A673 (cell line): ENCODE measurements at regions not wholly inside any gene's neighbourhood (a gene's known extent, or its start where the extent isn't known, plus 50 kb on each side); places are given as distances from the start of the nearest gene placed in this dataset.

Experiments used
- BruUV-seq: library from RNA; stranded (reverse); fragments of 400-500 nt; replicated peaks from 2 replicates; lab custom pipeline; 2021; lab: Mats Ljungman, UMichigan
- CTCF ChIA-PET: fragments of 300-600 bp; sonication (Branson Sonifier 250); formaldehyde crosslinking; loops from one replicate; lab custom pipeline; 2022; ENCODE audit warnings: antibody characterized with exemption; lab: Charles Lee
- POLR2A ChIA-PET: fragments of 300-600 bp; sonication (Branson Sonifier 250); formaldehyde crosslinking; loops from one replicate; lab custom pipeline; 2022; ENCODE audit warnings: antibody characterized with exemption; ENCODE audit not compliant: low non-redundant PET; lab: Charles Lee
- DNase-seq: peaks from one replicate; pipeline ENCODE4 v3.0.0-alpha.2; 2015; ENCODE audit warnings: low spot score
- H3K27ac ChIP-seq: fragments of 200-600 bp; sonication (generic); 2 replicates; pipeline ENCODE4 v1.5.1; 2016; ENCODE audit warnings: mixed run types, low read depth, mild to moderate bottlenecking, mixed read lengths, antibody characterized with exemption, low read length; ENCODE audit not compliant: poor library complexity, severe bottlenecking
- H3K27me3 ChIP-seq: fragments of 200-600 bp; sonication (generic); replicated peaks from 2 replicates; pipeline ENCODE4 v1.6.1; 2017; ENCODE audit warnings: mixed run types, low read depth, mild to moderate bottlenecking, mixed read lengths, antibody characterized with exemption, low read length; ENCODE audit not compliant: insufficient read depth, poor library complexity
- H3K36me3 ChIP-seq: fragments of 200-600 bp; sonication (generic); 2 replicates; pipeline ENCODE4 v1.6.1; 2016; ENCODE audit warnings: mixed run types, mild to moderate bottlenecking, mixed read lengths, antibody characterized with exemption, low read length; ENCODE audit not compliant: insufficient read depth, poor library complexity, severe bottlenecking
- H3K4me1 ChIP-seq: fragments of 200-600 bp; sonication (generic); 2 replicates; pipeline ENCODE4 v1.6.1; 2017; ENCODE audit warnings: mixed run types, mild to moderate bottlenecking, mixed read lengths, antibody characterized with exemption, low read length; ENCODE audit not compliant: insufficient read depth, poor library complexity, severe bottlenecking
- H3K4me3 ChIP-seq: fragments of 200-600 bp; sonication (generic); 2 replicates; pipeline ENCODE4 v1.5.1; 2016; ENCODE audit warnings: low read depth, mixed run types, mild to moderate bottlenecking, mixed read lengths, low read length; ENCODE audit not compliant: poor library complexity, severe bottlenecking
- H3K9me3 ChIP-seq: fragments of 200-600 bp; sonication (generic); 2 replicates; pipeline ENCODE4 v1.6.1; 2016; ENCODE audit warnings: mixed run types, low read depth, mild to moderate bottlenecking, mixed read lengths, antibody characterized with exemption, low read length; ENCODE audit not compliant: poor library complexity, severe bottlenecking
- CTCF ChIP-seq: fragments of 300-800, 200-600 bp; sonication (generic); conservative IDR thresholded peaks from 2 replicates; pipeline ENCODE4 v1.5.1; 2017; ENCODE audit warnings: low read depth, mild to moderate bottlenecking, antibody characterized with exemption, low read length, moderate library complexity, mixed read lengths
- EZH2 ChIP-seq: fragments of 200-600 bp; sonication (generic); IDR thresholded peaks from 2 replicates; pipeline ENCODE4 v1.6.1; 2017; ENCODE audit warnings: borderline replicate concordance, low read depth, mild to moderate bottlenecking, mixed read lengths, antibody characterized with exemption, low read length; ENCODE audit not compliant: poor library complexity, severe bottlenecking
- intact Hi-C: fragments of 100-400 bp; cut with micrococcal nuclease; formaldehyde crosslinking; loops from one replicate; pipeline ENCODE4 v1.10.0; 2022; ENCODE audit not compliant: unreplicated experiment

- Histone ChIP-seq H3K4me1 (no peaks in the 10 kb centered on the region), H3K9me3 (no peaks in the 10 kb centered on the region), H3K27ac (no peak overlapping the region), H3K27me3 (no peaks in the 10 kb centered on the region), H3K4me3 (no peak overlapping the region), H3K36me3 (no peaks in the 10 kb centered on the region)
- BruUV-seq, result no TSS peak
- POLR2A ChIA-PET, result no interaction called here
- CTCF ChIA-PET, result no interaction called here
- intact Hi-C loops, result no loop called here
- TF ChIP-seq CTCF (no peak), EZH2 (no peak)
- no peak for DNase-seq
Measured at GRCh38 chr3:55272031-55272645, 215.0 kb downstream of the WNT5A start.

DNA sequence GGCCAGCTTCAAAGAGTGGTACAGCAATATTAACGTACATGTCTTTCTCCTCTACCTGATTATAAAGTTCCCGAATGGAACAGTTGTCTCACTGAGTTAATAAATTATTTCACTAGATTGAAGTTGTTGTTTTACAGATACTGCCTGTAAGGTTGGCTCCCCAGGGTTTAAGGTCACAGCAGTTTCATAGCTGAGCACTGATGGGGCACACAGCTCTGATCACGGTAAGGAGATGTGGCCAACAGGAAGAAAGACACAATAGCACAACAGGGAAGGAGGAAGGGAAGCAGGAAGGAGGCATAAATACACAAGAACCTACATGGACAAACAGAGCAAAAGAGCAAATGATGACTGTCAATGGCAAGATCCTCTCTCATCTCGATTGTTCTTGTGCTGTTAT, 215.6 kb downstream of the WNT5A start:
- H3K27ac ChIP-seq, result no peak overlapping the region

GRCh38 chr3:55270976-55271375, 216.1 kb downstream of the WNT5A start:
- POLR2A ChIA-PET, result no interaction called here
- Histone ChIP-seq H3K9me3 (no peaks in the 10 kb centered on the region), H3K27ac (no peak overlapping the region), H3K4me1 (no peaks in the 10 kb centered on the region), H3K36me3 (no peaks in the 10 kb centered on the region), H3K27me3 (no peaks in the 10 kb centered on the region), H3K4me3 (no peak overlapping the region)
- TF ChIP-seq CTCF (no peak), EZH2 (no peak)
- DNase-seq, result no peak
- BruUV-seq, result no TSS peak
- intact Hi-C loops, result no loop called here
- CTCF ChIA-PET, result no interaction called here

More for the DNA sequence above, 215.6 kb downstream of the WNT5A start:
- Histone ChIP-seq H3K36me3 (no peaks in the 10 kb centered on the region), H3K9me3 (no peaks in the 10 kb centered on the region), H3K4me1 (no peaks in the 10 kb centered on the region), H3K4me3 (no peak overlapping the region), H3K27me3 (no peaks in the 10 kb centered on the region)
- TF ChIP-seq CTCF, result no peak
- no peak for TF ChIP-seq EZH2
- POLR2A ChIA-PET, result no interaction called here
- intact Hi-C loops, result no loop called here
- BruUV-seq, result no TSS peak
- no peak for DNase-seq
- CTCF ChIA-PET, result no interaction called here
